KMS-11 (cell line): ENCODE measurements at regions not wholly inside any gene's neighbourhood (a gene's known extent, or its start where the extent isn't known, plus 50 kb on each side); places are given as distances from the start of the nearest gene placed in this dataset.

Experiments used
- H2AFZ ChIP-seq: fragments of 200-600 bp; sonication (generic); 2 replicates; pipeline ENCODE4 v1.6.1; 2016; ENCODE audit warnings: antibody characterized with exemption, mixed run types, low read depth
- H3K27ac ChIP-seq: fragments of 200-600 bp; sonication (generic); 2 replicates; pipeline ENCODE4 v1.6.1; 2016; ENCODE audit warnings: mild to moderate bottlenecking, mixed run types
- H3K27me3 ChIP-seq: fragments of 200-600 bp; sonication (generic); 2 replicates; pipeline ENCODE4 v1.6.1; 2017; ENCODE audit warnings: mild to moderate bottlenecking, low read depth, mixed run types, moderate library complexity; ENCODE audit not compliant: insufficient read depth
- H3K36me3 ChIP-seq: fragments of 200-600 bp; sonication (generic); 2 replicates; pipeline ENCODE4 v1.6.1; 2017; ENCODE audit warnings: mild to moderate bottlenecking, mixed run types; ENCODE audit not compliant: insufficient read depth
- H3K4me1 ChIP-seq: fragments of 200-600 bp; sonication (generic); 2 replicates; pipeline ENCODE4 v1.6.1; 2016; ENCODE audit warnings: mild to moderate bottlenecking, low read depth, mixed run types; ENCODE audit not compliant: poor library complexity, severe bottlenecking
- H3K4me2 ChIP-seq: fragments of 200-600 bp; sonication (generic); 2 replicates; pipeline ENCODE4 v1.7.0; 2016; ENCODE audit warnings: mild to moderate bottlenecking, mixed run types
- H3K4me3 ChIP-seq: fragments of 200-600 bp; sonication (generic); IDR thresholded peaks from 2 replicates; pipeline ENCODE4 v1.6.1; 2017; ENCODE audit warnings: low read depth, low read length, mixed read lengths; ENCODE audit not compliant: insufficient read depth
- H3K79me2 ChIP-seq: fragments of 200-600 bp; sonication (generic); 2 replicates; pipeline ENCODE4 v1.6.1; 2016; ENCODE audit warnings: low read depth, mixed run types; ENCODE audit not compliant: insufficient read depth
- H3K9ac ChIP-seq: fragments of 200-600 bp; sonication (generic); 2 replicates; pipeline ENCODE4 v1.6.1; 2016; ENCODE audit warnings: mild to moderate bottlenecking, mixed run types
- H4K20me1 ChIP-seq: fragments of 200-600 bp; sonication (generic); 2 replicates; pipeline ENCODE4 v1.6.1; 2016; ENCODE audit warnings: mild to moderate bottlenecking, mixed run types; ENCODE audit not compliant: insufficient read depth
- TF ChIP-seq, protein P1 (sequence below): fragments of 200-600 bp; sonication (generic); conservative IDR thresholded peaks from 2 replicates; pipeline ENCODE4 v1.6.1; 2017; ENCODE audit warnings: low read depth, mild to moderate bottlenecking, antibody characterized with exemption, low read length, moderate library complexity, mixed read lengths

DNA sequence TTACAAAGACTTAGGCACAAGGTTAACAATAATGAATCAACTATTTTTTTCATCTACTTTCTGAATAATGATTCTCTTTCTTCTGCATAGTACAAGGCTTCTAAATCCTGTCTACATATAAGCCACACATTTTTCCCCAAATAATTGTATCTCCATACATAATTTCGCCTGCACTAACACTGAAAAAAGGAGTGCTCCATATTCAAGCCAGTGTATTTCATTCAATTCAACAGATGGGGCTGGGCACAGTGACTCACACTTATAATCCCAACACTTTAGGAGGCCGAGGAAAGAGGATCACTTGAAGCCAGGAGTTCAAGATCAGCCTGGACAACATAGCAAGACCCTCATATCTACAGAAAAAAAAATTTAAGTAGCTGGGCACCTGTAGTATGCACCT, 86.0 kb upstream of the ZNF800 start:
- no peaks in the 10 kb centered on the region for H3K79me2 ChIP-seq
- H3K27ac ChIP-seq = no peak overlapping the region
- no peaks in the 10 kb centered on the region for H4K20me1 ChIP-seq
- H3K36me3 ChIP-seq = no peaks in the 10 kb centered on the region
- no peak overlapping the region for H2AFZ ChIP-seq
- no peak overlapping the region for H3K4me3 ChIP-seq
- no peaks in the 10 kb centered on the region for H3K4me1 ChIP-seq
- no peaks in the 10 kb centered on the region for H3K27me3 ChIP-seq
- no peak overlapping the region for H3K4me2 ChIP-seq
- TF ChIP-seq, protein P1, sequence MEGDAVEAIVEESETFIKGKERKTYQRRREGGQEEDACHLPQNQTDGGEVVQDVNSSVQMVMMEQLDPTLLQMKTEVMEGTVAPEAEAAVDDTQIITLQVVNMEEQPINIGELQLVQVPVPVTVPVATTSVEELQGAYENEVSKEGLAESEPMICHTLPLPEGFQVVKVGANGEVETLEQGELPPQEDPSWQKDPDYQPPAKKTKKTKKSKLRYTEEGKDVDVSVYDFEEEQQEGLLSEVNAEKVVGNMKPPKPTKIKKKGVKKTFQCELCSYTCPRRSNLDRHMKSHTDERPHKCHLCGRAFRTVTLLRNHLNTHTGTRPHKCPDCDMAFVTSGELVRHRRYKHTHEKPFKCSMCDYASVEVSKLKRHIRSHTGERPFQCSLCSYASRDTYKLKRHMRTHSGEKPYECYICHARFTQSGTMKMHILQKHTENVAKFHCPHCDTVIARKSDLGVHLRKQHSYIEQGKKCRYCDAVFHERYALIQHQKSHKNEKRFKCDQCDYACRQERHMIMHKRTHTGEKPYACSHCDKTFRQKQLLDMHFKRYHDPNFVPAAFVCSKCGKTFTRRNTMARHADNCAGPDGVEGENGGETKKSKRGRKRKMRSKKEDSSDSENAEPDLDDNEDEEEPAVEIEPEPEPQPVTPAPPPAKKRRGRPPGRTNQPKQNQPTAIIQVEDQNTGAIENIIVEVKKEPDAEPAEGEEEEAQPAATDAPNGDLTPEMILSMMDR = no peak
- H3K9ac ChIP-seq = no peak overlapping the region

DNA sequence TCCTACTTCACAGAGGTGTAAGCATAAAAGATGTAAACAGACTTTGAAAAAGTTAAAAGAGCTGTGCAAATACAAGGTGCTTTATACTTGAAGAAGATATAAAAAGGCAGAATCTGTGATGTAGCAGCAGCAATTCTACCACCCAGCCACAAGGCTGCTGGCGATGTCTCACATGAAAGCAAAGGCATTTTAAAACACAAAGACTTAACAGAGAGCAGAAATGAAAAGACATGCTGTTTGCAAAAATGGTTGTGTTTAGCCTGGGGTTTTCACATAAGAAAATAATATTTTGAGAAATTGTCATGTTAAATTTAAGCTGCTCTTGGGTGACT, 85.5 kb upstream of the ZNF800 start:
- TF ChIP-seq, protein P1 = no peak
- no peak overlapping the region for H3K4me2 ChIP-seq
- no peaks in the 10 kb centered on the region for H3K4me1 ChIP-seq
- H2AFZ ChIP-seq = no peak overlapping the region
- no peak overlapping the region for H3K4me3 ChIP-seq
- no peaks in the 10 kb centered on the region for H4K20me1 ChIP-seq
- H3K79me2 ChIP-seq = no peaks in the 10 kb centered on the region
- no peaks in the 10 kb centered on the region for H3K36me3 ChIP-seq
- H3K27me3 ChIP-seq = no peaks in the 10 kb centered on the region
- no peak overlapping the region for H3K27ac ChIP-seq
- no peak overlapping the region for H3K9ac ChIP-seq

DNA sequence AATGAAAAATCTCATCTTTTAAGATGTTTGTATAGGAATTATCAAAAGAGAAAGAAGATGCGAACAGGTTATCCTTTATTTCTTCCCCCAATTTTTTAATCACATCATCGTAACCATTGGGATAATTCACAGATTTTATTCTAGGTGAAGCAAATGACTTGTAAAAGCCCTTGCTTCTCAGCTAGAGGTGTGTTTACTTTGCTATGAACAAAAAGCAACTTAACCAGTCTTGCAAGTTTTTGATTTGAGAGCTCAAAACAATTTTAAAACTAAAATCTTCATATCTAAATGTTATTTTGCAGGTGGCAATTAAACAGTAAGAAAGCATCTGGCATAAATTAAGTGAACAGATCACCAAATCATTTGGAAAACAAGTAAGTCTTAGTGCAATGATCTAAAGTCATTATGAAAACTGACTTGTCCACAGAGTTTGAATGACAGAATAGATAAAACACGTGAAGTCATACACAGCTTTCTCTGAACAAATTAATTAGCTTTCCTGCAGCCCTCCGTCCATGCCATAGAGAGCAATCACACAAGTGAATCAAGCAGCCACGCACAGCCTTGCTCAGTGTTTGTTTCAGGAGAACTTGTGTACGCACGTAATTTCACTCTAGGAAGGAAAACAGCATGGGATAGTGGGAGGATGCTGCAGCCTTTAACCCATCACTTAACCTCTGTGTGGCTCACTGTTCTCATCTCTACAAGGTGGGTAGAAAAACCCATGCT, 85.0 kb upstream of the ZNF800 start:
- H3K79me2 ChIP-seq = no peaks in the 10 kb centered on the region
- no peaks in the 10 kb centered on the region for H4K20me1 ChIP-seq
- no peak overlapping the region for H3K9ac ChIP-seq
- no peaks in the 10 kb centered on the region for H3K36me3 ChIP-seq
- TF ChIP-seq, protein P1 = no peak
- H3K4me3 ChIP-seq = no peak overlapping the region
- H2AFZ ChIP-seq = no peak overlapping the region
- no peak overlapping the region for H3K4me2 ChIP-seq
- H3K27ac ChIP-seq = no peak overlapping the region
- no peaks in the 10 kb centered on the region for H3K27me3 ChIP-seq
- no peaks in the 10 kb centered on the region for H3K4me1 ChIP-seq

DNA sequence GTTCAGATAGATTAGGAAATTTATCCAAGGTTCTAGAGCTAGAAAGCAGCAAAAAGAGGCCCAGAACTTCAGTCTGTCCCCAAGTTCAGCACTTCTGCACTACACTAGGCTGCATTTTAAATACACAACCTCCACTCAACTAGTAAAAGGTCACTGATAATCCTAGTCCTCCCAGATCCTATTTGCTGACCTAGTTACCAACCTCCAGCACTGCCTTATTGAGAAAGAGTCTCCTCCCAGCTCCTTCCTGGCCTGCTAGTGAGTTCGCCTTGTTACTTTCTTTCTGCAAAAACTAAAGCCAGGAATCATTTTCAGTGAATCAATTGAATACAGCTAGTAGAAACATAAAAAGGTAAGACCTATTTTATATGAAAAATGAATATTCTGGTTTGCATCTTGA, 84.1 kb upstream of the ZNF800 start:
- TF ChIP-seq, protein P1 = no peak
- H3K27me3 ChIP-seq = no peaks in the 10 kb centered on the region

More for the DNA sequence above, 84.1 kb upstream of the ZNF800 start:
- H3K79me2 ChIP-seq = no peaks in the 10 kb centered on the region
- H3K4me1 ChIP-seq = no peaks in the 10 kb centered on the region
- H2AFZ ChIP-seq = no peak overlapping the region
- H3K9ac ChIP-seq = no peak overlapping the region
- no peaks in the 10 kb centered on the region for H3K36me3 ChIP-seq
- H4K20me1 ChIP-seq = no peaks in the 10 kb centered on the region
- H3K27ac ChIP-seq = no peak overlapping the region
- no peak overlapping the region for H3K4me3 ChIP-seq
- H3K4me2 ChIP-seq = no peak overlapping the region
